PC-9 (cell line): ENCODE measurements at regions not wholly inside any gene's neighbourhood (a gene's known extent, or its start where the extent isn't known, plus 50 kb on each side); places are given as distances from the start of the nearest gene placed in this dataset.

Source experiments
- EZH2 ChIP-seq: fragments of 200-600 bp; sonication (generic); IDR thresholded peaks from 2 replicates; pipeline ENCODE4 v1.8.0; 2017; ENCODE audit warnings: antibody characterized with exemption, low read depth
- TF ChIP-seq, protein P1 (sequence below): fragments of 200-600 bp; sonication (generic); conservative IDR thresholded peaks from 2 replicates; pipeline ENCODE4 v1.6.1; 2017; ENCODE audit warnings: mixed run types, antibody characterized with exemption, mild to moderate bottlenecking, moderate library complexity

DNA sequence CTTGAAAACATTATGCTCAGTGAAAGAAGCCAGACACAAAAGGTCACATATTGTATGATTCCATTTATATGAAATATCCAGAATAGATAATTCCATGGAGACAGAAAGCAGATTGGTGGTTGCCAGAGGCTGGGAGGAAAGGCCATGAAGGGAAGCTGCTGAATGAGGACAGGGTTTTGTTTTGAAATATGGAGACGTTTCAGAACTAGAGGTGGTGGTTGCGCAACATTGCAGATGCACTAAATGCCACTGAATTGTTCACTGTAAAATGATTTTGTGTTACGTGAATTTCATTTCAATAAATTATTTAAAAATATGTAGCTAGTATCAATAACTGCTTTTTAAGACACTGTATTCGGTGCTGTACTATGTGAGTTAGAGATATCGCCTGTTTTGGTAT is 101.7 kb upstream of the ZNF236 start:
- TF ChIP-seq, protein P1, sequence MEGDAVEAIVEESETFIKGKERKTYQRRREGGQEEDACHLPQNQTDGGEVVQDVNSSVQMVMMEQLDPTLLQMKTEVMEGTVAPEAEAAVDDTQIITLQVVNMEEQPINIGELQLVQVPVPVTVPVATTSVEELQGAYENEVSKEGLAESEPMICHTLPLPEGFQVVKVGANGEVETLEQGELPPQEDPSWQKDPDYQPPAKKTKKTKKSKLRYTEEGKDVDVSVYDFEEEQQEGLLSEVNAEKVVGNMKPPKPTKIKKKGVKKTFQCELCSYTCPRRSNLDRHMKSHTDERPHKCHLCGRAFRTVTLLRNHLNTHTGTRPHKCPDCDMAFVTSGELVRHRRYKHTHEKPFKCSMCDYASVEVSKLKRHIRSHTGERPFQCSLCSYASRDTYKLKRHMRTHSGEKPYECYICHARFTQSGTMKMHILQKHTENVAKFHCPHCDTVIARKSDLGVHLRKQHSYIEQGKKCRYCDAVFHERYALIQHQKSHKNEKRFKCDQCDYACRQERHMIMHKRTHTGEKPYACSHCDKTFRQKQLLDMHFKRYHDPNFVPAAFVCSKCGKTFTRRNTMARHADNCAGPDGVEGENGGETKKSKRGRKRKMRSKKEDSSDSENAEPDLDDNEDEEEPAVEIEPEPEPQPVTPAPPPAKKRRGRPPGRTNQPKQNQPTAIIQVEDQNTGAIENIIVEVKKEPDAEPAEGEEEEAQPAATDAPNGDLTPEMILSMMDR, result no peak
- no peak for TF ChIP-seq EZH2
